Thyroid gland (tissue), 4 donors: ENCODE measurements at regions not wholly inside any gene's neighbourhood (a gene's known extent, or its start where the extent isn't known, plus 50 kb on each side); places are given as distances from the start of the nearest gene placed in this dataset.

Source experiments
- POLR2A ChIP-seq, 2 donors: fragments of 450-650 bp; IDR thresholded peaks; one replicate each; pipeline ENCODE4 v1.6.1; 2017; ENCODE audit warnings: antibody characterized with exemption in 2 of 2, mild to moderate bottlenecking in 2 of 2, moderate library complexity in 1 of 2
- TF ChIP-seq, protein P1 (sequence below), 6 experiments: fragments of 200-600 bp in 3 of 6; fragments of 450-650 bp in 3 of 6; sonication (generic) in 3 of 6; IDR thresholded peaks; one replicate each; pipeline ENCODE4 v1.5.1; 2016 to 2019; ENCODE audit warnings: antibody characterized with exemption in 6 of 6, mild to moderate bottlenecking in 2 of 6, inconsistent platforms in 1 of 6, moderate library complexity in 1 of 6

DNA sequence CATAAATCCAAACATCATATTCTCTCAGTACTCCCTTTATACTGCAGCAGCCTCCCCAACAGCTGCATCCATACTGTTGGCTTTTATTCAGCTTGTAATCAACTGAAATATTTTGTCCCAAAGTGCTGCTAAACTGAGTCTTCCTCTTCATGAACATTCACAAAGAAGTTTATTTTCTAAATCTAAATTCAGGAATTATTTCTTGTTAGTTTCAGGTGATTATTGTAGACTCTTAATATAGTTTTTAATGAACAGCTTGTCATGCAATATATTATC is 269.3 kb upstream of the UBE2E2 start:
- TF ChIP-seq, protein P1, sequence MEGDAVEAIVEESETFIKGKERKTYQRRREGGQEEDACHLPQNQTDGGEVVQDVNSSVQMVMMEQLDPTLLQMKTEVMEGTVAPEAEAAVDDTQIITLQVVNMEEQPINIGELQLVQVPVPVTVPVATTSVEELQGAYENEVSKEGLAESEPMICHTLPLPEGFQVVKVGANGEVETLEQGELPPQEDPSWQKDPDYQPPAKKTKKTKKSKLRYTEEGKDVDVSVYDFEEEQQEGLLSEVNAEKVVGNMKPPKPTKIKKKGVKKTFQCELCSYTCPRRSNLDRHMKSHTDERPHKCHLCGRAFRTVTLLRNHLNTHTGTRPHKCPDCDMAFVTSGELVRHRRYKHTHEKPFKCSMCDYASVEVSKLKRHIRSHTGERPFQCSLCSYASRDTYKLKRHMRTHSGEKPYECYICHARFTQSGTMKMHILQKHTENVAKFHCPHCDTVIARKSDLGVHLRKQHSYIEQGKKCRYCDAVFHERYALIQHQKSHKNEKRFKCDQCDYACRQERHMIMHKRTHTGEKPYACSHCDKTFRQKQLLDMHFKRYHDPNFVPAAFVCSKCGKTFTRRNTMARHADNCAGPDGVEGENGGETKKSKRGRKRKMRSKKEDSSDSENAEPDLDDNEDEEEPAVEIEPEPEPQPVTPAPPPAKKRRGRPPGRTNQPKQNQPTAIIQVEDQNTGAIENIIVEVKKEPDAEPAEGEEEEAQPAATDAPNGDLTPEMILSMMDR (IDR thresholded peaks at IDR 0.05) = no peak
- no peak for TF ChIP-seq POLR2A (IDR thresholded peaks at IDR 0.05)
